ENCODE measurements at regions not wholly inside any gene's neighbourhood (a gene's known extent, or its start where the extent isn't known, plus 50 kb on each side); places are given as distances from the start of the nearest gene placed in this dataset.

DNA sequence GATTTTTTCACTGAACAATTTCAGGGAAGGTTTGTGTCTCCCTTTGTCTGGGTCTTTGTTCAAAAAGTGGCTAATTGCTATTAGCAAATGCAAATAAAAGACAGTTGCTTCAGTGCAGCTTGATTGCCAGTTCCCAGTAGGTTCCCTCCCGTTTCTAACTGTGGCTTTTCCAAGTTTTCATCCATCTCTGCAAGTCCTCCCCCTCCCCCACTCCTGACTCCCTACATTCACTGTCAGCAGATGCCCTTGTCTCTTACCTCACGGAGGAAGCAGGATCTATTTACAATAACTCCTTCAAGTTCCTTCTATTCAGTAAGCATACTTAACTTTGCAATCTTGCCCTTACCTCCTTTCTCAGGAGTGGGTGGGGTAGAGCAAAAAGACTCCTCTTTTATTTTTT, 55.4 kb upstream of the SCEL start:
- Histone ChIP-seq H3K4me1 (ENCODE audit: low read length) (peaks cover 12% of the 10 kb centered on the region), H3K36me3 (replicated peaks; ENCODE audit: insufficient read depth, low read length) (no peaks in the 10 kb centered on the region), H3K27me3 (replicated peaks; ENCODE audit: insufficient read depth, low read length) (no peaks in the 10 kb centered on the region), H3K27ac (ENCODE audit: low read length) (no peak overlapping the region), H4K20me1 (ENCODE audit: insufficient read depth, low read length) (no peaks in the 10 kb centered on the region), H3K79me2 (ENCODE audit: low read length) (no peaks in the 10 kb centered on the region), H3K4me2 (ENCODE audit: low read depth, low read length) (no peak overlapping the region), H3K4me3 (ENCODE audit: low read length) (no peak overlapping the region), H3F3A (ENCODE audit: insufficient read depth, low read length) (no peaks in the 10 kb centered on the region), H3K9me3 (replicated peaks; ENCODE audit: insufficient read depth, low read length) (no peaks in the 10 kb centered on the region), H3K9ac (ENCODE audit: low read length) (no peak overlapping the region), H3K9me2 (replicated peaks; ENCODE audit: insufficient read depth, low read length) (no peaks in the 10 kb centered on the region), H2AFZ (ENCODE audit: low read length) (no peak overlapping the region)
- TF ChIP-seq EZH2phosphoT487 (IDR thresholded peaks at IDR 0.05; ENCODE audit: low read length) (no peak), EZH2 (optimal IDR thresholded peaks at IDR 0.05; ENCODE audit: low read depth, low read length) (no peak), CTCF (IDR thresholded peaks at IDR 0.05; ENCODE audit: low read length) (no peak)
- DNase-seq, result no peak

GRCh38 chr13:77479326-77479725, 56.2 kb upstream of the SCEL start:
- DNase-seq, result no peak

DNA sequence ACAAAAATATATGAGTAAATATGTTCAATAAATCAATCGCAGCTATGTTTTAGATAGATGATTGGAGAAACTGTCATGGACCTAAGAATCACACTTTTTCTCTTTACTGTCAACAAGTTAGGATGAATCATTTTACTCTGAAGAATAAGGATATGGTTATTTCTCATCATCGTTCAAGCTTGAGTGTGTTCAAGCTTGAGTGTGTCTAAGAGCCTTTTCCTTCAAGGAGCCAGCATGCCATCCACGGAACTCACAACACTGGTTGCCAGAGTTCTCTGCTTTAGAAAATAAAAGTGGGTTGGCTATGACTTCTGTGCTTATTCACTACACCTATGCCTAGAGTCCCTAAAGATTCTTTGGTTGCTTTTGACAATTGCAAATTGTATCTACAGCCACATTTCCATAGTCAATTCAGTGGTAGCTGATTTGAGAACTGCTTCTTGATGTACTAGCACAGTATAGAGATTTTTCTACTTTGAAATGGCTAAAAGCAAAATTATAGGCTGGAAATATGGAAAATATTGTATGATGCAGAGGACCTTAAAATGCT, 58.1 kb upstream of the SCEL start:
- H4K20me1 ChIP-seq (ENCODE audit: insufficient read depth, low read length), result no peaks in the 10 kb centered on the region
- no peaks in the 10 kb centered on the region for H3K27me3 ChIP-seq (replicated peaks; ENCODE audit: insufficient read depth, low read length)
- TF ChIP-seq CTCF (IDR thresholded peaks at IDR 0.05; ENCODE audit: low read length), result no peak
- no peak for TF ChIP-seq EZH2 (optimal IDR thresholded peaks at IDR 0.05; ENCODE audit: low read depth, low read length)
- no peak for TF ChIP-seq EZH2phosphoT487 (IDR thresholded peaks at IDR 0.05; ENCODE audit: low read length)
- peak overlapping the region; percentile 77; the same call in 1 of the 2 replicates for H3K4me2 ChIP-seq (ENCODE audit: low read depth, low read length)
- no peaks in the 10 kb centered on the region for H3K9me3 ChIP-seq (replicated peaks; ENCODE audit: insufficient read depth, low read length)
- H3K4me3 ChIP-seq (ENCODE audit: low read length), result peak overlapping the region; percentile 69; the same call in 1 of the 2 replicates
- no peaks in the 10 kb centered on the region for H3K36me3 ChIP-seq (replicated peaks; ENCODE audit: insufficient read depth, low read length)
- H3K27ac ChIP-seq (ENCODE audit: low read length), result no peak overlapping the region
- H3K4me1 ChIP-seq (ENCODE audit: low read length), result peaks cover 12% of the 10 kb centered on the region
- H3K9me2 ChIP-seq (replicated peaks; ENCODE audit: insufficient read depth, low read length), result no peaks in the 10 kb centered on the region
- peak overlapping the region; percentile 46; the same call in 1 of the 2 replicates for H3K9ac ChIP-seq (ENCODE audit: low read length)
- DNase-seq, result no peak
- no peaks in the 10 kb centered on the region for H3F3A ChIP-seq (ENCODE audit: insufficient read depth, low read length)
- no peaks in the 10 kb centered on the region for H3K79me2 ChIP-seq (ENCODE audit: low read length)
- peak overlapping the region; percentile 93 for H2AFZ ChIP-seq (ENCODE audit: low read length)

More at GRCh38 chr13:77479326-77479725, 56.2 kb upstream of the SCEL start:
- H4K20me1 ChIP-seq (ENCODE audit: insufficient read depth, low read length), result no peaks in the 10 kb centered on the region
- no peak overlapping the region for H3K4me2 ChIP-seq (ENCODE audit: low read depth, low read length)
- H3K36me3 ChIP-seq (replicated peaks; ENCODE audit: insufficient read depth, low read length), result no peaks in the 10 kb centered on the region
- H3K9ac ChIP-seq (ENCODE audit: low read length), result no peak overlapping the region
- TF ChIP-seq EZH2 (optimal IDR thresholded peaks at IDR 0.05; ENCODE audit: low read depth, low read length), result no peak
- TF ChIP-seq CTCF (IDR thresholded peaks at IDR 0.05; ENCODE audit: low read length), result no peak
- TF ChIP-seq EZH2phosphoT487 (IDR thresholded peaks at IDR 0.05; ENCODE audit: low read length), result no peak
- H3K27me3 ChIP-seq (replicated peaks; ENCODE audit: insufficient read depth, low read length), result no peaks in the 10 kb centered on the region
- H2AFZ ChIP-seq (ENCODE audit: low read length), result no peak overlapping the region
- no peak overlapping the region for H3K4me3 ChIP-seq (ENCODE audit: low read length)
- no peaks in the 10 kb centered on the region for H3F3A ChIP-seq (ENCODE audit: insufficient read depth, low read length)
- H3K27ac ChIP-seq (ENCODE audit: low read length), result no peak overlapping the region
- no peaks in the 10 kb centered on the region for H3K79me2 ChIP-seq (ENCODE audit: low read length)
- peaks cover 12% of the 10 kb centered on the region for H3K4me1 ChIP-seq (ENCODE audit: low read length)
- no peaks in the 10 kb centered on the region for H3K9me3 ChIP-seq (replicated peaks; ENCODE audit: insufficient read depth, low read length)
- no peaks in the 10 kb centered on the region for H3K9me2 ChIP-seq (replicated peaks; ENCODE audit: insufficient read depth, low read length)
